HEK293 (cell line): ENCODE measurements at regions not wholly inside any gene's neighbourhood (a gene's known extent, or its start where the extent isn't known, plus 50 kb on each side); places are given as distances from the start of the nearest gene placed in this dataset.

ENCODE experiments used
- CTCF ChIA-PET: fragments of 350-600 bp; formaldehyde crosslinking; extraction: SDS; loops from one replicate; lab custom pipeline; 2021; ENCODE audit warnings: antibody characterized with exemption; lab: Yijun Ruan, JAX
- POLR2A ChIA-PET: fragments of 300-600 bp; formaldehyde crosslinking; extraction: SDS; loops from one replicate; lab custom pipeline; 2020; ENCODE audit warnings: antibody characterized with exemption, inconsistent platforms; lab: Yijun Ruan, JAX
- H3K27ac ChIP-seq: fragments of 200-500 bp; sonication (Bioruptor generic); 2 replicates; pipeline ENCODE4 v1.5.1; 2014; ENCODE audit warnings: low read depth, low read length, control low read depth, inconsistent platforms; ENCODE audit errors: extremely low read depth
- H3K36me3 ChIP-seq, 2 experiments: fragments of 200-500 bp in 1 of 2; sonication (Bioruptor generic) in 1 of 2; 1 replicate in 1 of 2; 2 replicates in 1 of 2; pipeline ENCODE4 v1.5.1; 2014 to 2017; ENCODE audit warnings: inconsistent platforms in 2 of 2, low read length in 2 of 2; ENCODE audit not compliant: control insufficient read depth in 2 of 2, insufficient read depth in 1 of 2
- H3K4me1 ChIP-seq: fragments of 200-500 bp; sonication (Bioruptor generic); 2 replicates; pipeline ENCODE4 v1.5.1; 2014; ENCODE audit warnings: mild to moderate bottlenecking, low read length, inconsistent platforms; ENCODE audit not compliant: control insufficient read depth, insufficient read depth
- H3K4me3 ChIP-seq: 2 replicates; pipeline ENCODE4 v1.5.1; 2011; ENCODE audit warnings: low read depth, mild to moderate bottlenecking, control low read depth, low read length, moderate library complexity
- H3K9me3 ChIP-seq: fragments of 200-500 bp; sonication (Bioruptor generic); 2 replicates; pipeline ENCODE4 v1.5.1; 2014; ENCODE audit warnings: low read depth, low read length, inconsistent platforms; ENCODE audit not compliant: control insufficient read depth, insufficient read depth
- GLI4 ChIP-seq: fragments of 450-650 bp; formaldehyde crosslinking; IDR thresholded peaks from 2 replicates; pipeline ENCODE4 v1.5.1; 2016; ENCODE audit warnings: missing biosample characterization, missing genetic modification characterization
- GLIS2 ChIP-seq: fragments of 450-650 bp; formaldehyde crosslinking; IDR thresholded peaks from 2 replicates; pipeline ENCODE4 v1.5.1; 2016; ENCODE audit warnings: missing biosample characterization, missing genetic modification characterization
- KLF7 ChIP-seq: fragments of 450-650 bp; formaldehyde crosslinking; IDR thresholded peaks from 2 replicates; pipeline ENCODE4 v1.5.1; 2016; ENCODE audit warnings: missing biosample characterization, missing genetic modification characterization, borderline replicate concordance
- MZF1 ChIP-seq: fragments of 450-650 bp; formaldehyde crosslinking; IDR thresholded peaks from 2 replicates; pipeline ENCODE4 v1.5.1; 2017; ENCODE audit warnings: missing biosample characterization, missing genetic modification characterization, borderline replicate concordance
- PRDM2 ChIP-seq: fragments of 450-650 bp; formaldehyde crosslinking; IDR thresholded peaks from 2 replicates; pipeline ENCODE4 v1.5.1; 2016; ENCODE audit warnings: missing biosample characterization, missing genetic modification characterization, borderline replicate concordance
- WT1 ChIP-seq: fragments of 450-650 bp; formaldehyde crosslinking; IDR thresholded peaks from 2 replicates; pipeline ENCODE4 v1.5.1; 2016; ENCODE audit warnings: missing biosample characterization, missing genetic modification characterization
- ZFHX2 ChIP-seq: fragments of 450-650 bp; formaldehyde crosslinking; conservative IDR thresholded peaks from 2 replicates; pipeline ENCODE4 v1.5.1; 2016; ENCODE audit warnings: missing biosample characterization, missing genetic modification characterization
- ZNF133 ChIP-seq: fragments of 450-650 bp; formaldehyde crosslinking; IDR thresholded peaks from 2 replicates; pipeline ENCODE4 v1.5.1; 2016; ENCODE audit warnings: missing biosample characterization, missing genetic modification characterization
- ZNF16 ChIP-seq: fragments of 450-650 bp; formaldehyde crosslinking; IDR thresholded peaks from 2 replicates; pipeline ENCODE4 v1.5.1; 2016; ENCODE audit warnings: low read depth, missing biosample characterization, missing genetic modification characterization
- ZNF169 ChIP-seq: fragments of 450-650 bp; formaldehyde crosslinking; IDR thresholded peaks from 2 replicates; pipeline ENCODE4 v1.5.1; 2016; ENCODE audit warnings: missing biosample characterization, missing genetic modification characterization
- ZNF2 ChIP-seq: fragments of 450-650 bp; formaldehyde crosslinking; IDR thresholded peaks from 2 replicates; pipeline ENCODE4 v1.5.1; 2016; ENCODE audit warnings: missing biosample characterization, missing genetic modification characterization
- ZNF37A ChIP-seq: fragments of 450-650 bp; IDR thresholded peaks from 2 replicates; pipeline ENCODE4 v1.5.1; 2018; ENCODE audit warnings: missing biosample characterization, missing genetic modification characterization
- ZNF416 ChIP-seq: fragments of 450-650 bp; formaldehyde crosslinking; IDR thresholded peaks from 2 replicates; pipeline ENCODE4 v1.5.1; 2016; ENCODE audit warnings: missing biosample characterization, missing genetic modification characterization
- ZNF529 ChIP-seq: fragments of 450-650 bp; formaldehyde crosslinking; IDR thresholded peaks from 2 replicates; pipeline ENCODE4 v1.5.1; 2017; ENCODE audit warnings: missing genetic modification characterization, missing biosample characterization; ENCODE audit not compliant: insufficient replicate concordance
- ZNF544 ChIP-seq: fragments of 450-650 bp; formaldehyde crosslinking; IDR thresholded peaks from 2 replicates; pipeline ENCODE4 v1.5.0; 2017; ENCODE audit warnings: missing biosample characterization, missing genetic modification characterization
- ZNF549 ChIP-seq: fragments of 450-650 bp; IDR thresholded peaks from 2 replicates; pipeline ENCODE4 v1.5.1; 2018; ENCODE audit warnings: missing biosample characterization, missing genetic modification characterization, mild to moderate bottlenecking, inconsistent platforms, moderate library complexity
- ZNF585B ChIP-seq: fragments of 450-650 bp; formaldehyde crosslinking; IDR thresholded peaks from 2 replicates; pipeline ENCODE4 v1.5.1; 2016; ENCODE audit warnings: missing biosample characterization, missing genetic modification characterization
- ZNF626 ChIP-seq: fragments of 450-650 bp; sonication (Bioruptor Pico); formaldehyde crosslinking; IDR thresholded peaks from 2 replicates; pipeline ENCODE4 v1.5.1; 2018; ENCODE audit warnings: missing biosample characterization, missing genetic modification characterization, inconsistent platforms
- ZNF707 ChIP-seq: fragments of 450-650 bp; formaldehyde crosslinking; IDR thresholded peaks from 2 replicates; pipeline ENCODE4 v1.5.1; 2016; ENCODE audit warnings: missing biosample characterization, missing genetic modification characterization
- ZNF792 ChIP-seq: fragments of 450-650 bp; formaldehyde crosslinking; IDR thresholded peaks from 2 replicates; pipeline ENCODE4 v1.5.1; 2016; ENCODE audit warnings: missing biosample characterization, missing genetic modification characterization
- ZNF837 ChIP-seq: fragments of 450-650 bp; formaldehyde crosslinking; IDR thresholded peaks from 2 replicates; pipeline ENCODE4 v1.5.1; 2016; ENCODE audit warnings: missing biosample characterization, missing genetic modification characterization
- TF ChIP-seq, protein P1 (sequence below): fragments of 450-650 bp; formaldehyde crosslinking; IDR thresholded peaks from 2 replicates; pipeline ENCODE4 v1.5.1; 2016; ENCODE audit warnings: missing biosample characterization, missing genetic modification characterization
- TF ChIP-seq, protein P2 (sequence below): fragments of 450-650 bp; formaldehyde crosslinking; optimal IDR thresholded peaks from 2 replicates; pipeline ENCODE3; 2016; ENCODE audit warnings: missing biosample characterization, mild to moderate bottlenecking, missing genetic modification characterization

GRCh38 chr3:31420311-31420710 lies 112.4 kb upstream of the STT3B start:
- Histone ChIP-seq H3K4me1 (no peaks in the 10 kb centered on the region), H3K27ac (no peak overlapping the region), H3K36me3 (no peaks in the 10 kb centered on the region), H3K9me3 (no peaks in the 10 kb centered on the region)
- CTCF ChIA-PET, result no interaction called here
- no peak for TF ChIP-seq ZNF837 (tag by site-specific recombination)
- no peak for TF ChIP-seq GLIS2 (tag by site-specific recombination)
- no peak for TF ChIP-seq ZNF626 (tag by site-specific recombination)
- TF ChIP-seq ZNF585B (tag by site-specific recombination), result no peak
- TF ChIP-seq ZNF792 (tag by site-specific recombination), result no peak
- TF ChIP-seq, all 188 proteins: peak for 0
- no peak overlapping the region for H3K4me3 ChIP-seq
- POLR2A ChIA-PET, result no interaction called here

GRCh38 chr3:31421314-31422048 lies 111.2 kb upstream of the STT3B start:
- POLR2A ChIA-PET, result no interaction called here
- CTCF ChIA-PET, result no interaction called here
- H3K36me3 ChIP-seq, result no peaks in the 10 kb centered on the region
- H3K9me3 ChIP-seq, result no peaks in the 10 kb centered on the region
- TF ChIP-seq, protein P1, sequence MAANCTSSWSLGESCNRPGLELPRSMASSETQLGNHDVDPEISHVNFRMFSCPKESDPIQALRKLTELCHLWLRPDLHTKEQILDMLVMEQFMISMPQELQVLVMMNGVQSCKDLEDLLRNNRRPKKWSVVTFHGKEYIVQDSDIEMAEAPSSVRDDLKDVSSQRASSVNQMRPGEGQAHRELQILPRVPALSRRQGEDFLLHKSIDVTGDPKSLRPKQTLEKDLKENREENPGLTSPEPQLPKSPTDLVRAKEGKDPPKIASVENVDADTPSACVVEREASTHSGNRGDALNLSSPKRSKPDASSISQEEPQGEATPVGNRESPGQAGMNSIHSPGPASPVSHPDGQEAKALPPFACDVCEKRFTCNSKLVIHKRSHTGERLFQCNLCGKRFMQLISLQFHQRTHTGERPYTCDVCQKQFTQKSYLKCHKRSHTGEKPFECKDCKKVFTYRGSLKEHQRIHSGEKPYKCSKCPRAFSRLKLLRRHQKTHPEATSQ (tag by site-specific recombination), result no peak
- no peaks in the 10 kb centered on the region for H3K4me1 ChIP-seq
- no peak overlapping the region for H3K27ac ChIP-seq
- no peak overlapping the region for H3K4me3 ChIP-seq

- no peaks in the 10 kb centered on the region for H3K9me3 ChIP-seq
- no peak overlapping the region for H3K4me3 ChIP-seq
- POLR2A ChIA-PET, result no interaction called here
- no peak overlapping the region for H3K27ac ChIP-seq
- TF ChIP-seq ZNF133 (tag by site-specific recombination) (no peak), MZF1 (no peak), ZNF16 (no peak), ZNF416 (tag by site-specific recombination) (no peak), ZNF549 (tag by site-specific recombination) (no peak), KLF7 (tag by site-specific recombination) (no peak), ZNF707 (tag by site-specific recombination) (no peak), PRDM2 (tag by site-specific recombination) (no peak), ZFHX2 (tag by site-specific recombination) (no peak), ZNF2 (tag by site-specific recombination) (no peak), GLIS2 (tag by site-specific recombination) (no peak), GLI4 (tag by site-specific recombination) (no peak), ZNF37A (no peak), WT1 (tag by site-specific recombination) (no peak), ZNF529 (no peak), ZNF169 (tag by site-specific recombination) (no peak), ZNF544 (no peak)
- TF ChIP-seq, protein P2, sequence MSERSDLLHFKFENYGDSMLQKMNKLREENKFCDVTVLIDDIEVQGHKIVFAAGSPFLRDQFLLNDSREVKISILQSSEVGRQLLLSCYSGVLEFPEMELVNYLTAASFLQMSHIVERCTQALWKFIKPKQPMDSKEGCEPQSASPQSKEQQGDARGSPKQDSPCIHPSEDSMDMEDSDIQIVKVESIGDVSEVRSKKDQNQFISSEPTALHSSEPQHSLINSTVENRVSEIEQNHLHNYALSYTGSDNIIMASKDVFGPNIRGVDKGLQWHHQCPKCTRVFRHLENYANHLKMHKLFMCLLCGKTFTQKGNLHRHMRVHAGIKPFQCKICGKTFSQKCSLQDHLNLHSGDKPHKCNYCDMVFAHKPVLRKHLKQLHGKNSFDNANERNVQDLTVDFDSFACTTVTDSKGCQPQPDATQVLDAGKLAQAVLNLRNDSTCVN, result no peak
- no peaks in the 10 kb centered on the region for H3K36me3 ChIP-seq
- H3K4me1 ChIP-seq, result no peaks in the 10 kb centered on the region
- CTCF ChIA-PET, result no interaction called here
Measured at GRCh38 chr3:31422237-31422636, 110.5 kb upstream of the STT3B start.
